GM10266 (cell line): ENCODE measurements at regions not wholly inside any gene's neighbourhood (a gene's known extent, or its start where the extent isn't known, plus 50 kb on each side); places are given as distances from the start of the nearest gene placed in this dataset.

Experiments
- DNase-seq: peaks from one replicate; pipeline ENCODE4 v3.0.0; 2012; ENCODE audit errors: extremely low spot score
- CTCF ChIP-seq: IDR thresholded peaks from 2 replicates; pipeline ENCODE4 v1.5.1; 2012; ENCODE audit warnings: mild to moderate bottlenecking, low read depth; ENCODE audit not compliant: control insufficient read depth, insufficient read depth; ENCODE audit errors: missing control alignments

GRCh38 chr1:47696404-47696736, 258.5 kb downstream of the FOXD2 start:
- TF ChIP-seq CTCF = no peak
- DNase-seq = no peak

DNA sequence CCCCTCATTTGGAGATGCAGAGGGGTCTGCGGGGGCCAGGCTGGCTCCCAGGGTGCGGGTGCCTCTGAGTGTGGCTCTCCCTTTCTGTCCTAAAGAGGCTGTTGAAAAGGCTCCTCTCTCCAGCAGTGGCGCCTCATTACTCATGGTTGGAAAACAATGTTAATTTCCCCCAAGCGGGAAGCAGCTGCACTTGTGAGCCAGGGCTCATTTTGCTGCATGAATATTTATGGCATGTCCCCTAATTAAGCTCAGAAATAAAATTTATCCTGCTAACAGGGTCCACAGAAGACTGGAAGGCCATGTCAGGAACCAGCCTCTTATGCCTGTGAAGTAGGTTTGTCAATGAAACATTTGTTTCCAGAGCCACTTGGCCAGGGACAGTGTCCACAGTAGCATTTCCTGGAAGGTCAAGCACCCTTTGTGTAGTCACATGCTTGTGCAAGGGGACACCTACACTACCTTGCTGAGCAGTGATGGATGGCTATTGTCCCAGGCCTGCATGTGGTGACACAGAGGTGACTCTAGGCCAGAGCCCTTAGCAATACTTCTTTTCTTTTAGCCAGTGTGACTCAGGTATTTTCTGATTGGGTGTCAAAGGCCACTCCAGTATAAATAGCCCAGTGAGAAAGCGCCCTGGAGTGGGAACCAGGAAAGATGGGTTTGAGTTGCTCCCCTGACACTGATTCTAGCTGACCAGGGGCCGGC, 259.0 kb downstream of the FOXD2 start:
- TF ChIP-seq CTCF = no peak
- no peak for DNase-seq

DNA sequence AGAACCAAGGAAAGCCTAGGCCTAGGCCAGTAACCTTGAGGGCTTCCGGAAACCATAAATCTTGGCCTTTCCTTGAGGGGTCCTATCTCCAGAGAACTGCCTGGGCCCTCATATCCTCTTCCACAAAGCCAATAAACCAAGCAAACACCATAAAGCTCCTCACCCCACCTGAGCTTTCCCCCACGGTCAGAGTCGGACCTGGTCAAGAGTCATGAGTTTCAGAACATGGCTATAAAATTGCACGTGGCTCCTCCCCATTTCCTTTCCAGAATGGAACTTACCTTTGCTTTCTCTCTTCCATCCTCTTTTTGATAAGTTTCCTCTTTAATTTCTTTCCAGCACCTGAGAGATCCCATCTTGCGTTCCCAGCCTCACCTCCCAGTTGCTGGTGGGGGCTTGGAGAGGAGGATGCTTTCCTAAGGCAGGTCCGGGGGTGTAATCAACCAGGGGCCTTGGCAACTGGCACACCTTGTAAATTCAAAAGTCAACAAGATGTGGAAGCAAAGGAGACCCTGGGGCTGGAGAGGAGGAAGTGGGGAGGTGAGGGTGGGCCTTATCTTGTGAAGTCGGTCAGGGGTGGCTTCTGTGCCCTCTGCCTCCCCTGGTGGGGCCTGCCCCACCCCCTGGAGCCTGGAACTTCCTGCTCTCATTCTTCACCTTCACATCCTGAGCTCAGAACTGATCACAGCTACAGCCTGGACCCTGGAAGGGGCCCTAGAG, 259.9 kb downstream of the FOXD2 start:
- no peak for TF ChIP-seq CTCF
- no peak for DNase-seq

GRCh38 chr1:47699492-47700235, 261.8 kb downstream of the FOXD2 start:
- no peak for TF ChIP-seq CTCF
- no peak for DNase-seq

- TF ChIP-seq CTCF = no peak
- no peak for DNase-seq
Measured at GRCh38 chr1:47701283-47701682, 263.4 kb downstream of the FOXD2 start.

DNA sequence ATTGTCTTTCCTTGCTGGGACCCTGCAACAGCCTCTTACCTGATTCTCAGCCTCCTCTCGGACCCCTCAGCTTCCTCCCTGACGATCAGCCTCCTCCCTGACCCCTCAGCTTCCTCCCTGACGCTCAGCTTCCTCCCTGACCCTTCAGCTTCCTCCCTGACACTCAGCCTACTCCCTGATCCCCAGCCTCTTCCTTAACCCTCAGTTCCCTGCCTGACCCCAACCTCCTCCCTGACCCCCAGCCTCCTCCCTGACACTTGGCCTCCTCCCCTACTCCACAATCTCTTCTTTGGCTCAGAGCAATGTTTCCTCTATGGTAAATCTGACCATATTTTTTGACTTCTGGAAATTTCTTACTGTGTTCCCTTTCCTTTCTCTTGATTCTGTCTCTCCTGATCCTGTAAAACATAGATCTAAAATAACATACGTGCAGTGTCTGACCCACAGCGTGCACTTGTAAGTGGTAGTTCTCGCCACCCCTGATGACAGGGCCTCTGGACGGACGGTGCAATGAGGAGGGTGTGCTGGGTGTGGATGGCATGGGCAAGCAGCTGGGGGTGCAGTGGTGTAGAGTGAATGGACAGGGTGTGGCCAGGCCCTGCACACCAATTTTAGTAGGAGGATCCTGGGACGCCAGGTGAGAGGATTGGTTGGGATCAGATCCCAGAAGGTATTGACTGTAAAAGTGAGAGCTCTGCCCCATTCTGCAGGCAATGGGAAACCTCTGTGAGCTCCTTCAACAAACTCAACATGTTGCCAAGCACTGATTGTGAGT, 264.1 kb downstream of the FOXD2 start:
- DNase-seq = no peak
- no peak for TF ChIP-seq CTCF
